Fibroblast of lung (primary cell): ENCODE measurements at regions not wholly inside any gene's neighbourhood (a gene's known extent, or its start where the extent isn't known, plus 50 kb on each side); places are given as distances from the start of the nearest gene placed in this dataset.

ENCODE experiments used
- DNase-seq, 2 donors: peaks; one replicate each; pipeline versions ENCODE4 v3.0.0 to v3.0.0-alpha.2; 2010; ENCODE audit warnings: low read depth in 2 of 2
- H2AFZ ChIP-seq: 2 replicates; pipeline ENCODE4 v1.5.1; 2012; ENCODE audit warnings: low read length, control low read depth, inconsistent platforms
- H3K27ac ChIP-seq: 2 replicates; pipeline ENCODE4 v1.5.1; 2011; ENCODE audit warnings: low read length, control low read depth; ENCODE audit not compliant: insufficient read depth
- H3K27me3 ChIP-seq: 2 replicates; pipeline ENCODE4 v1.5.1; 2011; ENCODE audit warnings: mild to moderate bottlenecking, low read length; ENCODE audit not compliant: control insufficient read depth, insufficient read depth
- H3K36me3 ChIP-seq: 2 replicates; pipeline ENCODE4 v1.5.1; 2011; ENCODE audit warnings: low read length; ENCODE audit not compliant: control insufficient read depth, insufficient read depth
- H3K4me1 ChIP-seq: 2 replicates; pipeline ENCODE4 v1.5.1; 2011; ENCODE audit warnings: low read length; ENCODE audit not compliant: control insufficient read depth, insufficient read depth; ENCODE audit errors: extremely low read depth
- H3K4me2 ChIP-seq: 2 replicates; pipeline ENCODE4 v1.5.1; 2011; ENCODE audit warnings: low read length, control low read depth; ENCODE audit not compliant: insufficient read depth; ENCODE audit errors: extremely low read depth
- H3K4me3 ChIP-seq, 4 experiments: fragments of 200-600 bp in 1 of 4; sonication (generic) in 1 of 4; replicated peaks in 1 of 4; 2 replicates each; pipeline ENCODE4 v1.5.1; 2011 to 2016; ENCODE audit warnings: low read length in 4 of 4, low read depth in 3 of 4, mild to moderate bottlenecking in 3 of 4, control low read depth in 2 of 4, inconsistent platforms in 1 of 4, mixed read lengths in 1 of 4; ENCODE audit not compliant: insufficient read depth in 1 of 4; ENCODE audit errors: control extremely low read depth in 1 of 4
- H3K79me2 ChIP-seq: 2 replicates; pipeline ENCODE4 v1.5.1; 2012; ENCODE audit warnings: mild to moderate bottlenecking, low read length, inconsistent platforms; ENCODE audit not compliant: control insufficient read depth, insufficient read depth
- H3K9ac ChIP-seq: 2 replicates; pipeline ENCODE4 v1.5.1; 2011; ENCODE audit warnings: mild to moderate bottlenecking, low read length, control low read depth; ENCODE audit not compliant: insufficient read depth
- H3K9me3 ChIP-seq: 2 replicates; pipeline ENCODE4 v1.5.1; 2012; ENCODE audit warnings: low read depth, low read length; ENCODE audit not compliant: control insufficient read depth, insufficient read depth
- H4K20me1 ChIP-seq: 2 replicates; pipeline ENCODE4 v1.5.1; 2011; ENCODE audit warnings: low read length; ENCODE audit not compliant: control insufficient read depth, insufficient read depth; ENCODE audit errors: extremely low read depth
- CTCF ChIP-seq, 2 donors: IDR thresholded peaks in 1 of 2; conservative IDR thresholded peaks in 1 of 2; 1 replicate in 1 of 2; 2 replicates in 1 of 2; pipeline ENCODE4 v1.5.1; 2011 to 2012; ENCODE audit warnings: low read length in 2 of 2, control low read depth in 1 of 2, inconsistent platforms in 1 of 2, low read depth in 1 of 2, mild to moderate bottlenecking in 1 of 2
- EZH2 ChIP-seq: IDR thresholded peaks from 2 replicates; pipeline ENCODE4 v1.5.1; 2012; ENCODE audit warnings: low read length, control low read depth, mild to moderate bottlenecking; ENCODE audit errors: missing control alignments

GRCh38 chr20:9928955-9929354 is 90.1 kb upstream of the PAK5 start:
- no peaks in the 10 kb centered on the region for H3K9me3 ChIP-seq
- no peak overlapping the region for H3K4me2 ChIP-seq
- DNase-seq: no peak
- no peaks in the 10 kb centered on the region for H3K4me1 ChIP-seq
- H3K27ac ChIP-seq: no peak overlapping the region
- H4K20me1 ChIP-seq: no peaks in the 10 kb centered on the region
- no peak for TF ChIP-seq EZH2
- TF ChIP-seq CTCF (conservative IDR thresholded peaks at IDR 0.05 in 1 of 2, IDR thresholded peaks at IDR 0.05 in 1 of 2; ENCODE audit: low read depth in 1 of 2, low read length in 2 of 2): no peak
- H2AFZ ChIP-seq: no peak overlapping the region
- no peaks in the 10 kb centered on the region for H3K79me2 ChIP-seq
- H3K36me3 ChIP-seq: no peaks in the 10 kb centered on the region
- no peak overlapping the region for H3K9ac ChIP-seq
- no peak overlapping the region for H3K4me3 ChIP-seq
- no peaks in the 10 kb centered on the region for H3K27me3 ChIP-seq

- H4K20me1 ChIP-seq: no peaks in the 10 kb centered on the region
- H3K4me1 ChIP-seq: no peaks in the 10 kb centered on the region
- H3K4me3 ChIP-seq: no peak overlapping the region
- no peak overlapping the region for H3K9ac ChIP-seq
- H3K27ac ChIP-seq: no peak overlapping the region
- no peaks in the 10 kb centered on the region for H3K9me3 ChIP-seq
- H3K4me2 ChIP-seq: no peak overlapping the region
- DNase-seq: no peak
- H3K27me3 ChIP-seq: no peaks in the 10 kb centered on the region
- H3K79me2 ChIP-seq: no peaks in the 10 kb centered on the region
- H2AFZ ChIP-seq: no peak overlapping the region
- no peaks in the 10 kb centered on the region for H3K36me3 ChIP-seq
- TF ChIP-seq EZH2: no peak
- TF ChIP-seq CTCF (conservative IDR thresholded peaks at IDR 0.05 in 1 of 2, IDR thresholded peaks at IDR 0.05 in 1 of 2; ENCODE audit: low read depth in 1 of 2, low read length in 2 of 2): no peak
Measured at GRCh38 chr20:9928281-9928737, 89.4 kb upstream of the PAK5 start.

GRCh38 chr20:9927224-9927623 is 88.3 kb upstream of the PAK5 start:
- no peaks in the 10 kb centered on the region for H4K20me1 ChIP-seq
- no peak for DNase-seq
- no peak overlapping the region for H3K4me3 ChIP-seq
- no peak overlapping the region for H2AFZ ChIP-seq
- H3K27ac ChIP-seq: no peak overlapping the region
- H3K79me2 ChIP-seq: no peaks in the 10 kb centered on the region
- TF ChIP-seq EZH2: no peak
- no peak for TF ChIP-seq CTCF (conservative IDR thresholded peaks at IDR 0.05 in 1 of 2, IDR thresholded peaks at IDR 0.05 in 1 of 2; ENCODE audit: low read depth in 1 of 2, low read length in 2 of 2)
- no peaks in the 10 kb centered on the region for H3K4me1 ChIP-seq
- H3K36me3 ChIP-seq: no peaks in the 10 kb centered on the region
- H3K9me3 ChIP-seq: no peaks in the 10 kb centered on the region
- H3K4me2 ChIP-seq: no peak overlapping the region
- H3K27me3 ChIP-seq: no peaks in the 10 kb centered on the region
- no peak overlapping the region for H3K9ac ChIP-seq
